ENCODE measurements at regions not wholly inside any gene's neighbourhood (a gene's known extent, or its start where the extent isn't known, plus 50 kb on each side); places are given as distances from the start of the nearest gene placed in this dataset.
"Not testable (repeated sequence)": the region's sequence is repeated elsewhere in the genome, so short reads cannot be mapped to it uniquely, and the experiment has no call there.

DNA sequence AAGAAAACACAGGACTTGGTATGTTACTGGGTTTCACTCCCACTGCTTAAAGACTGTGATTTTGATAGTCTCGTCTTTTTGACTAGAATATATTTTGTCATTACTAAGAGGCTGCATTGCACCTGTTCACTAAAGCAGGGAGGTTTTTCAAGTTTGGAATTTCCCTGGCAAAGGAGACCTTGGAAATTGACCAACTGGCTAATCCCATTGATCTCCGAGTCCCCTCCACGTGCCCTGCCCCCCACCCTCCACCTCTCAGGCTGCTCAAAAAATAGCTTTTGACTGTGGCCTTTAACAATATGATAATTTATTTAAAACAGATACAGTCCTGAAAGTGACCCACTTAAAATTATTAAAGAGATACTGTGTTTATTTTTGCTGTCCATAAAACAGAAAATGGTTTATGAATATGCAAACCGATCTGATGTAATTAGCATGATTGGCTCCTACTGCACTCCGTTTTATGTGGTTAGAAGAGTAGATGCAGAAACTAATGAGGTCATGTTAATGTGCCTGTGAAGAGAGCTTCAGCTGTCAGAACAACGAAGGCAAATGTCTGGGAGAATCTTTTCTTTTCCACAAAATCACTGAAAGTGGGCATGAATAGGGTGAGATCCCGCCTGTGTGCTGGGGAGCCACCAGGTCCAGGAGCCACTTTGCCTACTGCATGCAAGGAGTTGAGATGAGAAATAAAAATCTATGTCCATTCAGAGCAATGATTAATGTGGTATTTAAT is 361.5 kb downstream of the RRAGC start:
- Mint-ChIP-seq H3K4me3 (no peak overlapping the region), H3K27me3 (peaks cover 30% of the 10 kb centered on the region), H3K4me1 (peaks cover 10% of the 10 kb centered on the region), H3K36me3 (ENCODE audit: low read depth) (no peaks in the 10 kb centered on the region), H3K27ac (no peak overlapping the region), H3K9me3 (no peaks in the 10 kb centered on the region)
- CTCF ChIA-PET, result interaction anchor here (1.2 kb wide), 1 partner anchor 29 kb away, joined by 3 read pairs; no protein-coding TSS in a partner anchor
- POLR2A ChIA-PET, result interaction anchor here (0.6 kb wide), 1 partner anchor 337 kb away, joined by 3 read pairs; no protein-coding TSS in a partner anchor
- no peak for DNase-seq

DNA sequence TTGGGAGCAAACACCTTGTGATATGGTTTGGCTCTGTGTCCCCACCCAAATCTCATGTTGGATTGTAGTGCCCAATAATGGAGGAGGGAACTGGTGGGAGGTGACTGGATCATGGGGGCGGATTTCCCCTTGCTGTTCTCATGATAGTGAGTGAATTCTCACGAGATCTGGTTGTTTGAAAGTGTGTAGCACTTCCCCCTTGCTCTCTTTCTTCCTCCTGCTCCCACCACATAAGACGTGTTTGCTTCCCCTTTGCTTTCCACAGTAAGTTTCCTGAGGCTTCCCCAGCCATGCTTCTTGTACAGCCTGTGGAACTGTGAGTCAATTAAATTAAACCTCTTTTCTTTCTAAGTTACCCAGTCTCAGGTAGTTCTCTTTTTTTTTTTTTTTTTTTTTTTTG is 366.3 kb downstream of the RRAGC start:
- H3K4me3 Mint-ChIP-seq; H3K27ac Mint-ChIP-seq; CTCF ChIA-PET; DNase-seq; H3K4me1 Mint-ChIP-seq; H3K9me3 Mint-ChIP-seq; POLR2A ChIA-PET; H3K36me3 Mint-ChIP-seq (ENCODE audit: low read depth): not testable (repeated sequence)
- peaks cover 29% of the 10 kb centered on the region for H3K27me3 Mint-ChIP-seq

DNA sequence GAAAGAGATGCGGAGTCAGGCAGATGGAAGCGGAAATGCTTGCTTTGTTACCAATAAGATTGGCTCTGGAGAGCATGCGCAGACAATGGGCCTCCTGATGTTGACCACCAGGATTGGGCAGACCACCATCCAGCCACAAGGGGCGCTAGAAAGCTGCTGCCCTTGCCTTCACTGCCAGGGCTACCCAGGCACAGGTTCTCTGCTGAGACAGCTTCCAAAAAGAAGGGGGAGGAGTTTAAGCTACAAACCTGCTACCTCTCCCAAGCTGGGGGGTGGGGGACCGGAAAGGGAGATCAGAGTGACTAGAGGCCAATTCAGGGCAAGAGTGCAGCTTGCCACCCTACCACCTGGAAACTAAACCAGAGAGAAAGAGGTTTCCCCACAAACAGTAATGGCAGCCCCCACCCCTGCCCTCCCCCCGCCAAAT is 369.7 kb downstream of the RRAGC start:
- no peaks in the 10 kb centered on the region for H3K9me3 Mint-ChIP-seq
- H3K4me3 Mint-ChIP-seq, result no peak overlapping the region
- DNase-seq, result peak; percentile 29
- H3K27ac Mint-ChIP-seq, result peak overlapping the region; percentile 21
- CTCF ChIA-PET, result no interaction called here
- H3K36me3 Mint-ChIP-seq (ENCODE audit: low read depth), result no peaks in the 10 kb centered on the region
- peaks cover 28% of the 10 kb centered on the region for H3K27me3 Mint-ChIP-seq
- POLR2A ChIA-PET, result no interaction called here
- no peaks in the 10 kb centered on the region for H3K4me1 Mint-ChIP-seq

DNA sequence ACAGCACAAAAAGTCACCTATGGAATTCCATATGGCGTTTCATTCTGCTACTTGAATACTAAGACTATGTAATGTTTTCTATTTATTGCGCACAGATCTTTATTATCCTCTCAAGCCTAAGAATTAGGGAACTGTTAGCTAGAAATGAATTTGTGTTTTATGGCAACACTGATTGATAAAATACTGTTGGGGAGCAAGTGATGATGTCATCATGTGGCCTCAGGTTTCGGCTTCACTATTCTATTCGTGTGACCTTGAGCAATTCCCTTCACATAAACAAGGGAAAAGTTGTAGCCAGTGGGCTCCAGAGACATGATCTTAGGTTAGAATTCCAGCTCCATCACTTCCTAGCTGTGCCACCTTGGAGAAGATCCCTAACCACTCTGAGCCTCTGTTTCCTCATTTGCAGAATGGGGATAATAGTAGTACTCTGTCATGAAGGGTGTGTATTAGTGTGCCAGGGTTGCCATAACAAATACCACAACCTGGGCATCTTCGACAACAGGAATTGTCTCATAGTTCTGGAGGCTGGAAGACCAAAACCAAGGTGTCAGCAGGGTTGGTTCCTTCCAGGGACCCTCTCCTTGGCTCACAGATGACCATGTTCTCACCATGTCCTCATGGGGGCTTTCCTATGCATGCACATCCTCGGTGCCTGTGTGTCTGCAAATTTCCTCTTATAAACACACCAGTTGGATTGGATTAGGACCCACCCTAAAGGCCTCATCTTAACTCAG is 371.2 kb downstream of the RRAGC start:
- CTCF ChIA-PET, result no interaction called here
- H3K27me3 Mint-ChIP-seq, result peaks cover 27% of the 10 kb centered on the region
- no peaks in the 10 kb centered on the region for H3K4me1 Mint-ChIP-seq
- POLR2A ChIA-PET, result no interaction called here
- H3K36me3 Mint-ChIP-seq (ENCODE audit: low read depth), result no peaks in the 10 kb centered on the region
- no peak overlapping the region for H3K4me3 Mint-ChIP-seq
- H3K9me3 Mint-ChIP-seq, result no peaks in the 10 kb centered on the region
- no peak for DNase-seq
- no peak overlapping the region for H3K27ac Mint-ChIP-seq

DNA sequence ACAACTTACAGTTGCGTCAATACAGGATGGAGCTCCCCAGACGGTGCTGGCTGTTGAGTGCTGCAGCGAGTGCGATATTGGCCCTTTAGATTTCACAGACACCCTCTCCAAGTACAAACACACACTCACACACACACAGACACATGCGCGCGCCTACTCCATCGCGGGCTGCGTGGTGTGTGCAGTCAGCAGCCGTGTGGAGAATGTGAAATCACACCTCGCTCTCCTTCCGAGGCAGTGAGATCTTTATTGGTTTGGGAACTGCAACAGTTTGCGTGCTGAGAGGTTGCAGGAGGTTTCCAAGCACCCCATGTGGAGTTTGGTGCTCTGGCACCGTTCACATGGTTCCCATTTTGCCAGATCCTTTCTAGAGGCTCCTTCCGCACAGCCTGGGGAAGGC is 372.2 kb downstream of the RRAGC start:
- H3K9me3 Mint-ChIP-seq, result no peaks in the 10 kb centered on the region
- no peak for DNase-seq
- no peaks in the 10 kb centered on the region for H3K36me3 Mint-ChIP-seq (ENCODE audit: low read depth)
- H3K4me1 Mint-ChIP-seq, result no peaks in the 10 kb centered on the region
- no peak overlapping the region for H3K4me3 Mint-ChIP-seq
- ChIA-PET POLR2A (no interaction called here), CTCF (no interaction called here)
- H3K27ac Mint-ChIP-seq, result no peak overlapping the region
- peaks cover 25% of the 10 kb centered on the region for H3K27me3 Mint-ChIP-seq

DNA sequence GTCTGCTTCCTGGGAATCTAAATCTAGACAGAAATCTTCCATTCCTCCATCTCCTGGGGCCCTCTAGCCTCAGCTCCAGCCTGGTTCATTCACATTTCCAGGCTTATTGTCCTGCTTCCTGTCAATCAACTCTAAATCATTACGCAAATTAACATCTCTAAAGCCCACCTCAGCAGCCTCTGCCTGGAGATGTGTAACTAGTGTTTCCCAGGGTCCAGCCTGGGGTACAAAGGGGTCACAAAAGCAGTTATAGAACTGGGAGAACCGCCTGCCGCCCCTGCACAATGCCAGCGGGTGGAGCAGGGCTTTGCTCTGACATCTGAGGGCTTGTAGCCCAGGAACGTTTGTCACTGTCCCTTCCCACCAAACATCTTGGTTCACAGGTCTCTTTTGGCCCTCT is 373.5 kb downstream of the RRAGC start:
- H3K4me3 Mint-ChIP-seq, result no peak overlapping the region
- no peak overlapping the region for H3K27ac Mint-ChIP-seq
- H3K27me3 Mint-ChIP-seq, result peaks cover 25% of the 10 kb centered on the region
- H3K4me1 Mint-ChIP-seq, result no peaks in the 10 kb centered on the region
- CTCF ChIA-PET, result no interaction called here
- no peaks in the 10 kb centered on the region for H3K36me3 Mint-ChIP-seq (ENCODE audit: low read depth)
- no peaks in the 10 kb centered on the region for H3K9me3 Mint-ChIP-seq
- DNase-seq, result no peak
- POLR2A ChIA-PET, result no interaction called here

DNA sequence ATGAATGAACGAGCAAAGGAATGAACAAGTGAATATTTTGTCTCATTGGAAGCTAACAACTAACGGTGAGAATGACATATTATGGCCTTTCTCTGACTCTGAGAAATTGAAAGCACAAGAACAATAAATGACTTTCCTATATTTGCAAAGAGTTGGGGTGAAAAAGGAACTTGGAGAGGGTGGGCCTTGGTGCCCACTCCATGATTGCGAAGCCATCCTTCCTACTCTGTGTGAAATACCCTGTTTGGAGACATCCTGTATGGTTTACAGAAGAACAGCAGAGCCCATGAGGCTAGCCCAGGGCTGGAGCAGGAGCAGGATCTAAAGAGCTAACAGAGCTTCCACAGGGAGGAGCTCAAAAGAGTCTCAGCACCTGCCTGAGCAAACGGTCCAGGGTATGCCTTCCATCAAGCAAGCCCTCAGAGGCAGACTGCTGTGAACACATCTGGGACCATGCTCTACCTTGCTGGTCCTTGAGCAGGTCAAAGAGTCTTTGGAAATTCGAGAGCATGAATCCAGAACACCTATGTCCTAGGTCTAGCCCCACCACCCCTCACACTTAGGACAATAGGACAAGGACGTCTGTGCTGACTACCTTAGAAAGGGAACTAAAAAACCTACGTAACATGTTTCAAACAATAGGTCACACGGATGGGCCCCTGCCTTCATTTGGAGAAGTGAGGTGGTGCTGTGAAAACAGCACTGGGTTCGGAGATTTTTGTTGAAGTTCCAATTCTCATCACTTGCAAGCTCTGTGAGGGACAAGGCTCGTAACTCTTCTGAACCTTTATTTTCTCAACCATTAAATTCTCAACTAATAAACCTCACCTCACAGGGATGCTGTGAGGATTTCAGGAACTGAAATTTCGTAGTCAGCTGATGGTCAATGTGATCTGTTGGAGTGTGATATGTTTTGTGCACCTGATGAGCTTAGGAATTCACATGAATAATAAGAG is 377.4 kb downstream of the RRAGC start:
- H3K4me3 Mint-ChIP-seq, result no peak overlapping the region
- H3K36me3 Mint-ChIP-seq (ENCODE audit: low read depth), result peaks cover under 1% of the 10 kb centered on the region
- no peaks in the 10 kb centered on the region for H3K4me1 Mint-ChIP-seq
- ChIA-PET POLR2A (no interaction called here), CTCF (interaction anchor here (0.8 to 1.0 kb wide), 2 partner anchors 15 to 239 kb away, joined by 3 to 4 read pairs; no protein-coding TSS in a partner anchor)
- no peak overlapping the region for H3K27ac Mint-ChIP-seq
- DNase-seq, result no peak
- H3K27me3 Mint-ChIP-seq, result peaks cover 38% of the 10 kb centered on the region
- H3K9me3 Mint-ChIP-seq, result no peaks in the 10 kb centered on the region

DNA sequence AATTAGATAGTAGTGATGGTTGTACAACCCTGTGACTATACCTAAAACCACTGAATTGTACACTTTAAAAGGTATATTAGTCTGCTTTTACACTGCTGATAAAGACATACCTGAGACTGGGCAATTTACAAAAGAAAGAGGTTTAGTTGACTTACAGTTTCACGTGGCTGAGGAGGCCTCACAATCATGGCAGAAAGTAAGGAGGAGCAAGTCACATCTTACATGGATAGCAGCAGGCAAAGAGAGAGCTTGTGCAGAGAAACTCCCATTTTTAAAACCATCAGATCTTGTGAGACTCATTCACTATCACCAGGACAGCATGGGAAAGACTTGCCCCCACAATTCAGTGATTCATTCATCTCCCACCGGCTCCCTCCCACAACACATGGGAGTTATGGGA is 379.9 kb downstream of the RRAGC start:
- peaks cover 45% of the 10 kb centered on the region for H3K27me3 Mint-ChIP-seq
- CTCF ChIA-PET; DNase-seq; POLR2A ChIA-PET; H3K9me3 Mint-ChIP-seq; H3K4me3 Mint-ChIP-seq; H3K27ac Mint-ChIP-seq; H3K36me3 Mint-ChIP-seq (ENCODE audit: low read depth); H3K4me1 Mint-ChIP-seq: not testable (repeated sequence)

DNA sequence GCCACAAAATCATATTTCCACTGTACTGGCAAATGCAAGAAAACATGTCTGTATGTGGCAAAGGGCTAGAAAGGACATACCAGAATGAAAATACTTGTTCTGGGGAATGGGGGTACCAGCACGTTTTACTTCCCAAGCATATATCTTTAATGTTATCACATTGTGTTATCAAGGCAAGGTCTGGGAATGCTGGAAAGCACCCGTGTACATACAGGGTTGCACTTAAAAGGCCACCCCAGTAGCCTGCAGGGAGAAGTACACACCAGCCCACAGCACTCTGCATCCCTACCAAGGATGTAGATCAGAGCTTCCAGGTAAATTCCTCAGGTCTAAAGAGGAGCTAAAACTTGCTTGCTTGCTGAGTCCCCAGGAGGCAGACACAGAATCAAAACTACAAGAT is 381.8 kb downstream of the RRAGC start:
- ChIA-PET CTCF (no interaction called here), POLR2A (no interaction called here)
- peaks cover 1% of the 10 kb centered on the region for H3K36me3 Mint-ChIP-seq (ENCODE audit: low read depth)
- H3K9me3 Mint-ChIP-seq, result no peaks in the 10 kb centered on the region
- no peak overlapping the region for H3K4me3 Mint-ChIP-seq
- no peak overlapping the region for H3K27ac Mint-ChIP-seq
- no peak for DNase-seq
- H3K4me1 Mint-ChIP-seq, result peaks cover 12% of the 10 kb centered on the region
- H3K27me3 Mint-ChIP-seq, result peaks cover 59% of the 10 kb centered on the region

DNA sequence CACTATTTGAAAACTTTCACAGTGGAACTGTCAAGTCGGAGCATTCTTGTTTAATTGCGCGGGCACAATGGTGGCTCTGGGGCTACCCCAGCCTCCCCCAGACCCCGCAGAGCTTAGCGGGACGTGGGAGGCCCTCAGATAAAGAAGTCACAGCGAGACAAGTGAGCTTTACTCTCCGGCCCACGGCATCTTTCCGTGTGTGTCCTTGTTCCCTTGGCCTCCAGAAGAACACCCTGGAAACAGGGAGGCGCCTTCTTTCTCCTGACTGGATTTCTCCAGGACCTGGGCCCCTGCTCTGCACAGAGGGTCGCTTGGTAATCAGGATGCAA is 382.8 kb downstream of the RRAGC start:
- peaks cover 66% of the 10 kb centered on the region for H3K27me3 Mint-ChIP-seq

DNA sequence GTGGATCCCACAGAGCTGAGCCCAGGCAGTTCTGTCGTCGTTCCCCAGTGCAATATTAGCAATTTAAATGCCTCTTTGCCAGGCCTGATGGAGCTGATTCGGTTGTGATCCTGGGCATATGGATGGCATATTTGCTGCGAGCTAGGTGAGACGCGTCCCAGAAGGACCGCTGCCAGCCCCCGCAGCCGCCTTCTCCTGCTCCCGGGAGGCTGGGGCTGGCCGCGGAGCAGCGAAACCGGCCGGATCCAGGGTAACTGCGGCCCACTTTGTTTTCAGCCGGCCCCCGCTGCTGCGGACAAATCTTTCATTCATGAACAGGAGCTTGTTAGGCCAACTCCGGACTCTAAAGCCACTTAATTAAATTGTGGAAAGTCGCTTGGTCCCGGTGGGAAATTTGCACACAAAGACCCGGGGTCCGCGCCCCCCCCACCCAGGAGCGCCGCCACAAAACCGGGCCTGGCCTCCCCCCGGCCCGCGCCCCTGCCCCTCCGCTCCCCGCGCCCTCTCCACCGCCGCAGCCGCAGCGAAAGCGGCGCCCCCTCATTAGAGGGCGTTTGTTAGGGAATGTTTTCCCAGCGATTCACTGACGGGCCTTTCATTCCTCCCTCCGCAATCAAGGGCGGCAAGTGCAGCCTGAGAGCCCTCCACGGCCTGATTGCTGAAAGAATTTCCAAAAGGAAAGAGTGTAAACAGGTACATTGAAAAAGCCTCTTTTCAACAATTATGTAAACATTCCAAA is 383.3 kb downstream of the RRAGC start:
- ChIA-PET CTCF (no interaction called here), POLR2A (no interaction called here)
- DNase-seq, result no peak
- Mint-ChIP-seq H3K36me3 (ENCODE audit: low read depth) (peaks cover 1% of the 10 kb centered on the region), H3K4me3 (no peak overlapping the region), H3K9me3 (no peaks in the 10 kb centered on the region), H3K27me3 (peaks cover 65% of the 10 kb centered on the region), H3K4me1 (peaks cover 12% of the 10 kb centered on the region), H3K27ac (no peak overlapping the region)

More for the DNA sequence above, 382.8 kb downstream of the RRAGC start:
- peaks cover 12% of the 10 kb centered on the region for H3K4me1 Mint-ChIP-seq
- no peak overlapping the region for H3K27ac Mint-ChIP-seq
- ChIA-PET CTCF (no interaction called here), POLR2A (no interaction called here)
- H3K4me3 Mint-ChIP-seq, result no peak overlapping the region
- no peak for DNase-seq
- peaks cover 1% of the 10 kb centered on the region for H3K36me3 Mint-ChIP-seq (ENCODE audit: low read depth)
- no peaks in the 10 kb centered on the region for H3K9me3 Mint-ChIP-seq

DNA sequence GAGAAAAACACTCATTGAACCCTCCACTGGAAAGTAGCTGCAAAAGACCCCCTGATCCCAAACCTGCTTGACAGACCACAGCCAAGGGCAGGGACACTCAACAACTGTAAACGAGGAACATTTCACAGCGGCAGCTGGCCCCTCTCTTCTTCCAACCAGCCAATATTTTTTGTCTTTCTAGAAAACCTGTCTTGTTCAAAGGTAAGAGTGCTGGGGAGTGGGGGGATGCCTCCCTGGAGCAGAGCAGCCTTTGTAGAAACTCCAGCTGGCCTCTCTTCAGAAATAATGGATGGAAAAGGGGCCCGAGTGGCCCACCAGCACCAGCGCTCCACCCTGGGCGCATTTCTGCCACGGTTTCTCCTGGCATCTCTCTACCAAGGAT is 384.0 kb downstream of the RRAGC start:
- no peak for DNase-seq
- CTCF ChIA-PET, result no interaction called here
- Mint-ChIP-seq H3K4me1 (peaks cover 12% of the 10 kb centered on the region), H3K4me3 (no peak overlapping the region), H3K27me3 (peaks cover 66% of the 10 kb centered on the region), H3K36me3 (ENCODE audit: low read depth) (peaks cover 1% of the 10 kb centered on the region), H3K9me3 (no peaks in the 10 kb centered on the region), H3K27ac (no peak overlapping the region)
- POLR2A ChIA-PET, result no interaction called here

Measured in activated CD4-positive, alpha-beta T cell treated with anti-CD3 and anti-CD28 coated beads, Interleukin-2, amount 10 ng/mL, durations not matched to agents 7 days and 5 days (primary cell).